ENCODE measurements at regions not wholly inside any gene's neighbourhood (a gene's known extent, or its start where the extent isn't known, plus 50 kb on each side); places are given as distances from the start of the nearest gene placed in this dataset.
"Not testable (repeated sequence)": the region's sequence is repeated elsewhere in the genome, so short reads cannot be mapped to it uniquely, and the experiment has no call there.

GRCh38 chr6:60810216-60810615 lies 1475.8 kb downstream of the KHDRBS2 start:
- TF ChIP-seq, protein P1, sequence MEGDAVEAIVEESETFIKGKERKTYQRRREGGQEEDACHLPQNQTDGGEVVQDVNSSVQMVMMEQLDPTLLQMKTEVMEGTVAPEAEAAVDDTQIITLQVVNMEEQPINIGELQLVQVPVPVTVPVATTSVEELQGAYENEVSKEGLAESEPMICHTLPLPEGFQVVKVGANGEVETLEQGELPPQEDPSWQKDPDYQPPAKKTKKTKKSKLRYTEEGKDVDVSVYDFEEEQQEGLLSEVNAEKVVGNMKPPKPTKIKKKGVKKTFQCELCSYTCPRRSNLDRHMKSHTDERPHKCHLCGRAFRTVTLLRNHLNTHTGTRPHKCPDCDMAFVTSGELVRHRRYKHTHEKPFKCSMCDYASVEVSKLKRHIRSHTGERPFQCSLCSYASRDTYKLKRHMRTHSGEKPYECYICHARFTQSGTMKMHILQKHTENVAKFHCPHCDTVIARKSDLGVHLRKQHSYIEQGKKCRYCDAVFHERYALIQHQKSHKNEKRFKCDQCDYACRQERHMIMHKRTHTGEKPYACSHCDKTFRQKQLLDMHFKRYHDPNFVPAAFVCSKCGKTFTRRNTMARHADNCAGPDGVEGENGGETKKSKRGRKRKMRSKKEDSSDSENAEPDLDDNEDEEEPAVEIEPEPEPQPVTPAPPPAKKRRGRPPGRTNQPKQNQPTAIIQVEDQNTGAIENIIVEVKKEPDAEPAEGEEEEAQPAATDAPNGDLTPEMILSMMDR (IDR thresholded peaks at IDR 0.05), result not testable (repeated sequence)
- not testable (repeated sequence) for TF ChIP-seq ZFX (IDR thresholded peaks at IDR 0.05; ENCODE audit: borderline replicate concordance)

All from 22Rv1 (cell line).